GM12873 (cell line): ENCODE measurements at regions not wholly inside any gene's neighbourhood (a gene's known extent, or its start where the extent isn't known, plus 50 kb on each side); places are given as distances from the start of the nearest gene placed in this dataset.

ENCODE experiments used
- CTCF ChIP-seq: IDR thresholded peaks from 2 replicates; pipeline ENCODE4 v1.5.1; 2012; ENCODE audit warnings: low read depth, mild to moderate bottlenecking, moderate library complexity, low read length, control low read depth; ENCODE audit not compliant: insufficient read depth; ENCODE audit errors: missing control alignments

GRCh38 chr1:55526716-55527115 is 311.6 kb upstream of the USP24 start:
- no peak for TF ChIP-seq CTCF

GRCh38 chr1:55524006-55524405 is 308.8 kb upstream of the USP24 start:
- no peak for TF ChIP-seq CTCF

GRCh38 chr1:55522982-55523381 is 307.8 kb upstream of the USP24 start:
- no peak for TF ChIP-seq CTCF

GRCh38 chr1:55522353-55522903 is 307.3 kb upstream of the USP24 start:
- no peak for TF ChIP-seq CTCF

GRCh38 chr1:55520861-55521260 is 305.7 kb upstream of the USP24 start:
- TF ChIP-seq CTCF: no peak

GRCh38 chr1:55519937-55520683 is 304.9 kb upstream of the USP24 start:
- TF ChIP-seq CTCF: no peak

GRCh38 chr1:55519276-55519675 is 304.1 kb upstream of the USP24 start:
- no peak for TF ChIP-seq CTCF
